ENCODE measurements at regions not wholly inside any gene's neighbourhood (a gene's known extent, or its start where the extent isn't known, plus 50 kb on each side); places are given as distances from the start of the nearest gene placed in this dataset.

- DNase-seq = no peak
These were observed 466.0 kb upstream of the ADAMTS16 start for GRCh38 chr5:4674166-4674565.

GRCh38 chr5:4676934-4677333 is 463.2 kb upstream of the ADAMTS16 start:
- no peak for DNase-seq

DNA sequence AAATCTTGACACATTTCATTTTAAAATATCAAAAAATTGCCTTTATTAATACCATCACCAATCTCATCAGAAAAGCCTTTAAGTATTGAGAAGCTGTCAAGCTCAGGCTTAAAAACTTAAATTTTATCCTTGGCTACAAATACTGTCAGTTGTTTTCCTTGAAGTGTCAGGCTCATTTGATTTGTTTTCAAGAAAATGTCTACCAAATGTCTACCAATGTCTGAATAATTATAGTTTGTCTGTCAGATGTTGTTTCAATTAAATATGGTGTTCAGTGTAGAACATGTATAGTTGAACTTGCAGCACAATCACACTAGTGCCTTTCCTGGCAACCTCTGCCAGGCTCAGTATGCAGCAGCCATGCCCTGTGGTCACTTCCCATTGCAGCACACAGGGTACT is 455.2 kb upstream of the ADAMTS16 start:
- no peak for DNase-seq

- no peak for DNase-seq
These were observed 441.5 kb upstream of the ADAMTS16 start for GRCh38 chr5:4698596-4698995.

DNA sequence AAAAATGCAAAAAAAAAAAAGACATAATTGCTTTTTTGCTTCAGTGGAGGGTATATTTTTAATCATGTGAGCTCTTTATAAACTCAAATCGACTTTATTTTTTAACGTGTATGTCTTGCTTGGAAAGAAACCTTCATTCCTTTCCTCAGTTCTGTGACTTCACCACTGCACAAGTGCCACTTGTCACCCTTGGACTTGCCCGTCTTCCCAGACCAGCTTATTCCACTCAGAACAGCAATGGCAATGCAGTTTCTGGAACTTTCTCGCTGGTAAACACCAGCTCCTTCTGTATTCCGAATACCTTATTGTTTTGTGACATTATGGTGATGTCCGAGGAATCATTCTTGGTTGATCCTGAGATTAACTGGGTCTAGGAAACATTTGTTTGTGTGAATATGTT is 440.5 kb upstream of the ADAMTS16 start:
- no peak for DNase-seq

DNA sequence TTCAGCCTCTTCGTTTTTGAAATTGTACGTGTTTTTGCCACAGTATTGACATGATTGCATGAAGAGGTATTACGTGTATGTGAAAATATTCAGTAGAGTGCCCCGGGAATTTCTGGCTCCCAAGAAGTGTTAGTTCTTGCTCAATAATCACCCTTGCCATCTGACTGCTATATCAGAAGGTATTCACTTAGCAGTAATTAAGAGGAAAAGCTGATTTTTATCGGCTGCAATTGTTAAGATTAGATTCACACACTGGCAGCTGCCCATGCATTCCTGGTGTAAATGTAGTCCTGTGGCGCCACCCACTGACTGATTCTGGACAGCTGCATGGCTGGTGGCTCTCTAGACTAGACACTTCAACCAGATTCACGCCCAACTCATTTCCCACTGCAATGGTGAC is 440.1 kb upstream of the ADAMTS16 start:
- peak; percentile 68 for DNase-seq

- DNase-seq = no peak
These were observed 439.3 kb upstream of the ADAMTS16 start for GRCh38 chr5:4700871-4701270.

DNA sequence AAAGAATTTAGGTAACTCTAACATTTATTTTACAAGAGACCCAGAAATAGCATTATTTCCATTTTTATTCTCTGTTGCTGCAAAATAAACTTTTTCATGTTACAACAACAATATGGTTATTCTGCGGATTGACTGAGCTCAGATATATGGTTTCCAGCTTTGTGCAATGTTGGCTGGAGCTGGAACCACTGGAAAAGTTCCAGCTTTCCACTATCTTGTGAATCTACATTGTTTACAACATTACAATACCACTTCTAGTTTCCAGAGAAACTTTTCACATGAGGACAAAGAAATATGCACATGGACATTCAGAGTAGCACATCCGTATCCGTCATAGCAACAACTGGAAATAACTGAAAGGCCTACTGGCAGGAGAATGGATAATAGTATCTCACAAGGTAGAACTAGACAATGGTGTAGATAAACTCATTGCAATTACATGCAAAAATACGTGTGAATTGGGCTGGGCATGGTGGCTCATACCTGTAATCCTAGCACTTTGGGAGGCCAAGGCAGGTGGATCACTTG is 436.1 kb upstream of the ADAMTS16 start:
- DNase-seq = no peak

DNA sequence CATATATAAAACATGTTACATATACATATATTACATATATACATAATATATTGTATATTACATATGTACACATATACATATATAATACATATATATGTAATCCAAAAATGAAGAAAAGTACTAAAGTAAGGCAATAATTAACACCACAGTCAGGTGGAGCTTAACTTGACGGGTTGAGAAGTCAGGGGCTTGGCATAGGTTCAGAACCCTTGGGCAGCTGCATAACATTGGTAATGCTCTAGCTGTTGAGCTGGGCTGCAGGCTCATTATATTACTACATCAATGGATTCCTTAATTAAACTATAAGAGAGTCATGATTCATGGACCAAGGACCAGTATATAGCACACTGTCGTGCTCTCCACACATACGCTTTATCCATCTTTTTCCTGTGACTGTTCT is 435.2 kb upstream of the ADAMTS16 start:
- no peak for DNase-seq

DNA sequence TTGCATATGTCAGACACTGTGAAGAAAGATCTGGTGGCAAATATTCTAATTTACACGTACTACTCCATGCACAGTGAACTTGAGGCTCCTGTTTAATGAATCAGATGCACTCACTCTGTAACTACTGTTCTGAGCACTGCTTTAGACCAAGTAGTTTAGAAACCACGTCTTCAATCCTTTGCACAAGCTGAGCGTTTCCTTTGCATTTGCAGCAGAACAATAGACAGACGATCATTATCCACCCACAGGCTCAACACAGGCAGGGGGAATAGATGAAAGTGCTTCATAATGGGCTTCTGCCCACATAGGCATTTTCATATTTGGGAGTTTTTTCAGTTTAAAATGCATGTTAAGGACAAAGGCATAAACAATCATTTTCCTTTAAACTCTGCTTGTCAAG is 423.3 kb upstream of the ADAMTS16 start:
- DNase-seq = no peak

- DNase-seq = no peak
These were observed 422.7 kb upstream of the ADAMTS16 start for GRCh38 chr5:4717446-4717845.

- no peak for DNase-seq
These were observed 419.3 kb upstream of the ADAMTS16 start for GRCh38 chr5:4720831-4721230.

DNA sequence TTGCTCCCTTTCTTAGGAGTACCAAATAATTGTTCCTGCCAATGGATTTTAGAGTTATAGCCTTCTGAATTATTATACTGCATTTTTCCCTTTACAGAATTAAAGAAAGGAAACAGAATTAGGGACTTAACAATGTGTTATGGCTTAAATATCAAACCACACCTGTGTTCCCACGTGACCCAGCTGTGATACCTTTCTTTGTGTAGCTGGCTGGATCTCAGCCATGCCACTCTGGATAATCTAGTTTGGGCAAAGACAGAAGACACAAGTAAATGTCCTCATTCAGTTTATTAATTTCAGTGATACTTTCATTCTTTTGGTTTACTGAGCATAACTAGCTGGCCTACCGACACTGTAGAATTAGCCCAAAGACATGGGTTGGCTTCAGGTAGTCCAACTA is 417.2 kb upstream of the ADAMTS16 start:
- no peak for DNase-seq

DNA sequence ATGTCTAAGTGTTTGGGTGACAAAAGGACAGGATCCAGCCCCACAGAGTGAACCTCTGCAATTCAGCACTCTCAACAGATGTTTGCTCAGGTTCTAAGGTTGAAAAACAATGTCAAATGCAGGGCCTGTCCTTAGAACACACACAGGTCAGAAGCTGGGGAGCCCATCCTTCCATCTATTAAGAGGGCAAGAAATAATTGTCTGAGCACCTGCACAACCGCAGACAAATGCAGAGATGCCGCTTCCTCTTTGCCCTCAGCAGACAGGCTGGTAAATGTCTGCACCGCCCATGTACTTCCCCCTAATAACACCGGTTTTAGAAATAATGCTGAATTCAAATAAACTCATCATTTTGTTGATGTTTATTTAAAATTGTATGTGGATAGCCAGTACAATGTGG is 414.5 kb upstream of the ADAMTS16 start:
- no peak for DNase-seq

GRCh38 chr5:4730279-4730678 is 409.9 kb upstream of the ADAMTS16 start:
- no peak for DNase-seq

DNA sequence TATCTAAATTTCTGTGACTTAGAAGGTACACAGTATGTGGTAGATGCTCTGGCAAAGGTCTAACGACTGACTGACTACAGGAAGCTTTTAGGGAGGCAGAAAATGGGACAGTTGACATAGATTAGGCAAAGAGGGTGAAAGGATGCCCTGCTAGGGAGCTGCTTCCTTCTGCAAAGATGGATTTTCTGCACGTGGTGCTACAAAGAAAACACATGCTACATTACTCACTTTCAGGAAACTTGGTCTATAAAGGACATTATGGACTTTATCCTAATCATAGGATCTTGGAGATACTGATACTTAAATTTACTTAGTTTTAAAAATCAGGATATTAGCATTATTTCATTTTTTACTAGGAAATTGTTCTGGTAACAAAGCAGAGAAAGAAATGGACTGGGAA is 405.8 kb upstream of the ADAMTS16 start:
- DNase-seq = no peak

DNA sequence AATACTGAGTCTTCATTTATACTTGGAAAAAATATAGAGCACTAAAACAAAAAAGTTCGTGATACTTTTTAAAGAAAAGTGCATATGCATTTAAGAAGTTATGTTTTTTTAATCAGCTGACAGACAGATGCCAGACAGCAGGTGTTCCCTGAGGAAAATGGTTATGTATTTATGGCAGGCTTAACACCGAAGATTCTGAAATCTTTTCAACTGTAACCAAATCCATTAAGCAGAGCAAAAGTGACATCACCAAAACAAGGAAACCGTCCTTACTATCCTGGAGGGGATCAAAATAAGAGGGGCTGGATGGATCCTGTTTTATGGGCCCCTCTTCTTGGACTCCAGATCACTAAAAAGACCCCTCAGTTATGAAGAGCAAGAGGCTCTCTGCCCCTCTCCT is 404.9 kb upstream of the ADAMTS16 start:
- no peak for DNase-seq

DNA sequence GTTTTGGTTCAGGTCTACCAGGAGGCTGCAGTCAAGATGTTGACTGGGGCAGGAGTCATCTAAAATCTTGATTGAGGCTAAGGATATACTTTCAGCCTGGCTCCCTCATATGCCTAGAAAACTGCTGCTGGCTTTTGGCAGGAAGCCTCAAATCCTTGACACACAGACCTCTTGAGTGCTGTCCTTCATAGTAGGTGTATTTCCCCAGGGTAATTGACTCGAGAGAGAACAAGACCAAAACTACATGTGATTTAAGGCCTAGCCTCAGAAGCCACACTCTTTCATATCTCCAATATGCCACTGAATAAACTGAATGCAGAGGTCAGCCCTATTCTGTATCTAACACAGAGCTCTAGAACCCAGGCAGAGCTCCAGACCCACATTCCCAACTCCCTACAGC is 402.3 kb upstream of the ADAMTS16 start:
- no peak for DNase-seq

GRCh38 chr5:4738298-4738697 is 401.8 kb upstream of the ADAMTS16 start:
- no peak for DNase-seq

- DNase-seq = no peak
These were observed 400.0 kb upstream of the ADAMTS16 start for GRCh38 chr5:4740156-4740555.

- DNase-seq = no peak
These were observed 381.6 kb upstream of the ADAMTS16 start for GRCh38 chr5:4758550-4758949.

GRCh38 chr5:4758996-4759395 is 381.1 kb upstream of the ADAMTS16 start:
- DNase-seq = no peak

- DNase-seq = no peak
These were observed 377.8 kb upstream of the ADAMTS16 start for GRCh38 chr5:4762316-4762715.

DNA sequence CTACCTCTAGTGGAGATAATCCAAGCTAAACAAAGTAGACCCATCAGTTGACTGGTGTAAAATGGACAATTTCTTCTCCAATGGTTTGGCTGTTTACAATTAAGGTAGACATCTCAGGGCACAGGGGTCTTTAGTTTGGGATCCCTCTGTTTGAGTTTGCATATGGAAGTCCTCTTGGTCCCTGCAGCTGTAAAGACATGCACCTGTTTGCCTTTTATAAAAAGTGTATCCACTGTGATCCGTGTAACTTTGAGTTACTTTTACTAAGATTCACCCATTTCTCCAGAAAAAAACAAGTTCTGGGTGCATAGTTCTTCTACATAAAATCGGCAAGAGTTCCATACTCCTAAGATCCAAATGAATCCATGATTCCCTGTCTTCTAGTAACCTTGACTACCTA is 374.7 kb upstream of the ADAMTS16 start:
- DNase-seq = no peak

DNA sequence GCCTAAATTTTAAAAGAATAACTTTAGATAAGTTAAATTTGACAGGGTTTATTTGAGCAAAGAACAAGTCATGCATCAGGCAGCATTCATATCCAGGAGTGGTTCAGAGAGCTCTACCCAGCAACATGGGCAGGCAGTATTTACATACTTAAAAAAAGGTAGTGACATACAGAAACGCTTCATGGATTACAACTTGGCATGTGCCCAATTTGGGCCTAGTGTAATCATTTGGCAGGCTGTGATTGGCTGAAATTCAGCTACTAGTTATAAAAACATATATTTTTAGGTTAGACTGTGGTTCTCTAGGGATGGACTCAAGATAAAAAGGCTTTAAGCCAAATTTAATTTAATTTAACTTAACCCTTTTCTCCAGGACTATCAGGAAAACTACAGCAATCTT is 374.0 kb upstream of the ADAMTS16 start:
- no peak for DNase-seq

DNA sequence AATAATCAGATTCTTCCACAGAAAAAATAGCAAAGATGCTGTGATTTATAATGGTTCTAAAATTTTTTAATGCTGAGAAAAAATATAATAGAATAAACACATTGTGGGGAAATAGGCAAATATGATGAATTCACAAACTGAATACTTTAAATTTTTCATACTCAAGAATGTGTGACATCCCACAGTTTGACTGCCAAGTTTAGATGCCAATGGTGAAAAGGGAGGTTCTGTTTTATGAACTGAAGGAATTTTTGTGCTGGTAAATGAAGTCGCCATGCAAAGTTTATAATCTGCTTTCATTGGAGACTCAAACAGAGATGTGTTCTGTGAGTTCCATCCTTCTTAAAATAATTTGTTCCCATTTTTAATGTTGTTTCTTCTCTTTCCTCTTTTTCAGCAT is 367.5 kb upstream of the ADAMTS16 start:
- no peak for DNase-seq

Data from NCI-H146 (cell line).